GM23338 (cell line): ENCODE measurements at regions not wholly inside any gene's neighbourhood (a gene's known extent, or its start where the extent isn't known, plus 50 kb on each side); places are given as distances from the start of the nearest gene placed in this dataset.

Experiments used
- ATAC-seq: fragments of 200-7000 bp; cut with Tn5 transposase; 3 replicates; pipeline ENCODE4 v1.9.1; 2020
- DNase-seq: peaks from one replicate; pipeline ENCODE4 v3.0.0-alpha.2; 2015; ENCODE audit warnings: low spot score
- H2AFZ ChIP-seq: fragments of 200-600 bp; sonication (generic); 2 replicates; pipeline ENCODE4 v1.8.0; 2016; ENCODE audit warnings: antibody characterized with exemption, mild to moderate bottlenecking, moderate library complexity
- H3F3A ChIP-seq: fragments of 200-600 bp; sonication (generic); replicated peaks from 2 replicates; pipeline ENCODE4 v1.8.0; 2017; ENCODE audit warnings: antibody characterized with exemption, mixed run types, low read depth
- H3K27ac ChIP-seq: fragments of 200-600 bp; sonication (generic); 2 replicates; pipeline ENCODE4 v1.6.1; 2016; ENCODE audit warnings: low read depth
- H3K27me3 ChIP-seq: fragments of 200-600 bp; sonication (generic); 2 replicates; pipeline ENCODE4 v1.8.0; 2016; ENCODE audit warnings: mild to moderate bottlenecking, mixed run types, moderate library complexity; ENCODE audit not compliant: insufficient read depth
- H3K36me3 ChIP-seq: fragments of 200-600 bp; sonication (generic); 2 replicates; pipeline ENCODE4 v1.8.0; 2016; ENCODE audit warnings: mild to moderate bottlenecking; ENCODE audit not compliant: insufficient read depth
- H3K4me1 ChIP-seq: fragments of 200-600 bp; sonication (generic); 2 replicates; pipeline ENCODE4 v1.8.0; 2016; ENCODE audit warnings: mild to moderate bottlenecking, moderate library complexity; ENCODE audit not compliant: insufficient read depth
- H3K4me2 ChIP-seq: fragments of 200-600 bp; sonication (generic); 2 replicates; pipeline ENCODE4 v1.7.1; 2017; ENCODE audit warnings: mixed run types
- H3K4me3 ChIP-seq: fragments of 200-600 bp; sonication (generic); 2 replicates; pipeline ENCODE4 v1.6.1; 2016; ENCODE audit warnings: mixed run types
- H3K79me2 ChIP-seq: fragments of 200-600 bp; sonication (generic); replicated peaks from 2 replicates; pipeline ENCODE4 v1.8.0; 2017; ENCODE audit warnings: mild to moderate bottlenecking; ENCODE audit not compliant: insufficient read depth
- H3K9me2 ChIP-seq: fragments of 200-600 bp; sonication (generic); 2 replicates; pipeline ENCODE4 v1.8.0; 2017; ENCODE audit not compliant: insufficient read depth
- H4K20me1 ChIP-seq: fragments of 200-600 bp; sonication (generic); replicated peaks from 2 replicates; pipeline ENCODE4 v1.8.0; 2017; ENCODE audit warnings: mild to moderate bottlenecking; ENCODE audit not compliant: insufficient read depth
- H3K27ac Mint-ChIP-seq: 2 replicates; pipeline ENCODE4 v1.8.0; 2020; ENCODE audit warnings: inconsistent platforms, mild to moderate bottlenecking, moderate library complexity, mixed read lengths
- H3K27me3 Mint-ChIP-seq: 3 replicates; pipeline ENCODE4 v1.8.0; 2022; ENCODE audit warnings: low read depth, mild to moderate bottlenecking, moderate library complexity, mixed read lengths, inconsistent platforms; ENCODE audit not compliant: insufficient read depth, poor library complexity
- H3K36me3 Mint-ChIP-seq: 3 replicates; pipeline ENCODE4 v1.8.0; 2021; ENCODE audit warnings: low read depth, mild to moderate bottlenecking, inconsistent platforms, moderate library complexity, mixed read lengths
- H3K4me1 Mint-ChIP-seq: 3 replicates; pipeline ENCODE4 v1.8.0; 2020; ENCODE audit warnings: mild to moderate bottlenecking, inconsistent platforms, mixed read lengths
- H3K4me3 Mint-ChIP-seq: 3 replicates; pipeline ENCODE4 v1.8.0; 2021; ENCODE audit warnings: moderate library complexity, mild to moderate bottlenecking, inconsistent platforms, mixed read lengths
- H3K9me3 Mint-ChIP-seq: 3 replicates; pipeline ENCODE4 v1.8.0; 2020; ENCODE audit warnings: moderate library complexity, mild to moderate bottlenecking, inconsistent platforms, mixed read lengths
- CREB1 ChIP-seq: fragments of 250-450 bp; sonication (Bioruptor Pico); IDR thresholded peaks from 2 replicates; pipeline ENCODE4 v1.5.0; 2020; ENCODE audit warnings: low read depth, mild to moderate bottlenecking, moderate library complexity
- ETS1 ChIP-seq: IDR thresholded peaks from 2 replicates; pipeline ENCODE4 v1.6.1; 2016; ENCODE audit warnings: antibody characterized with exemption
- EZH2 ChIP-seq: fragments of 200-600 bp; sonication (generic); IDR thresholded peaks from one replicate; pipeline ENCODE4 v1.8.0; 2017; ENCODE audit warnings: antibody characterized with exemption, mild to moderate bottlenecking, low read depth; ENCODE audit not compliant: unreplicated experiment
- EZH2phosphoT487 ChIP-seq: fragments of 200-600 bp; sonication (generic); IDR thresholded peaks from one replicate; pipeline ENCODE4 v1.8.1; 2018; ENCODE audit warnings: antibody characterized with exemption; ENCODE audit not compliant: unreplicated experiment
- JUNB ChIP-seq: IDR thresholded peaks from one replicate; pipeline ENCODE4 v1.6.1; 2016; ENCODE audit warnings: antibody characterized with exemption; ENCODE audit not compliant: unreplicated experiment
- NANOG ChIP-seq: IDR thresholded peaks from 2 replicates; pipeline ENCODE4 v1.6.1; 2016; ENCODE audit warnings: antibody characterized with exemption, borderline replicate concordance
- POLR2AphosphoS5 ChIP-seq: IDR thresholded peaks from 2 replicates; pipeline ENCODE4 v1.6.1; 2016; ENCODE audit warnings: antibody characterized with exemption, low read depth
- STAT1 ChIP-seq: IDR thresholded peaks from one replicate; pipeline ENCODE4 v1.6.1; 2016; ENCODE audit warnings: antibody characterized with exemption; ENCODE audit not compliant: unreplicated experiment
- ZNF114 ChIP-seq: fragments of 250-450 bp; sonication (Bioruptor Pico); IDR thresholded peaks from 2 replicates; pipeline ENCODE4 v1.5.0; 2020; ENCODE audit warnings: mild to moderate bottlenecking, moderate library complexity
- ZNF331 ChIP-seq: fragments of 250-450 bp; sonication (Bioruptor Pico); IDR thresholded peaks from 2 replicates; pipeline ENCODE4 v1.5.0; 2020; ENCODE audit warnings: low read depth, mild to moderate bottlenecking, moderate library complexity
- ZNF462 ChIP-seq: fragments of 250-450 bp; sonication (Bioruptor Pico); IDR thresholded peaks from 2 replicates; pipeline ENCODE4 v1.5.0; 2020; ENCODE audit warnings: mild to moderate bottlenecking, moderate library complexity
- TF ChIP-seq, protein P1 (sequence below), 2 experiments: fragments of 200-600 bp in 1 of 2; sonication (generic) in 1 of 2; conservative IDR thresholded peaks; 2 replicates each; pipeline versions ENCODE4 v1.5.1 to v1.6.1; 2016 to 2017; ENCODE audit warnings: antibody characterized with exemption in 2 of 2, low read depth in 2 of 2, mild to moderate bottlenecking in 2 of 2, moderate library complexity in 1 of 2

GRCh38 chr1:218494449-218494852 lies 149.3 kb downstream of the TGFB2 start:
- Mint-ChIP-seq H3K4me1 (peaks cover 32% of the 10 kb centered on the region), H3K9me3 (no peaks in the 10 kb centered on the region; the same call in 2 of the 3 replicates), H3K27me3 (peaks cover 1% of the 10 kb centered on the region), H3K36me3 (no peaks in the 10 kb centered on the region), H3K27ac (peak overlapping the region; percentile 76; the same call in 1 of the 2 replicates), H3K4me3 (no peak overlapping the region)
- DNase-seq (peak; percentile 78), ATAC-seq (peak; percentile 99)
- Histone ChIP-seq H3K4me2 (peak overlapping the region; percentile 12; the same call in 1 of the 2 replicates), H3K79me2 (no peaks in the 10 kb centered on the region), H3K4me1 (peaks cover 11% of the 10 kb centered on the region), H3K27ac (peak overlapping the region; percentile 40; the same call in 1 of the 2 replicates), H3K36me3 (no peaks in the 10 kb centered on the region), H4K20me1 (no peaks in the 10 kb centered on the region), H3F3A (no peaks in the 10 kb centered on the region), H3K4me3 (no peak overlapping the region), H2AFZ (no peak overlapping the region), H3K9me2 (peaks cover 9% of the 10 kb centered on the region; the same call in 1 of the 2 replicates), H3K27me3 (no peaks in the 10 kb centered on the region)
- peak; percentile 93 for TF ChIP-seq ZNF462 (CRISPR knock-in tag)
- no peak for TF ChIP-seq JUNB
- TF ChIP-seq NANOG, result 0 out of 2 replicates have a peak, but pooled peaks have one; percentile 32
- TF ChIP-seq ETS1, result no peak

DNA sequence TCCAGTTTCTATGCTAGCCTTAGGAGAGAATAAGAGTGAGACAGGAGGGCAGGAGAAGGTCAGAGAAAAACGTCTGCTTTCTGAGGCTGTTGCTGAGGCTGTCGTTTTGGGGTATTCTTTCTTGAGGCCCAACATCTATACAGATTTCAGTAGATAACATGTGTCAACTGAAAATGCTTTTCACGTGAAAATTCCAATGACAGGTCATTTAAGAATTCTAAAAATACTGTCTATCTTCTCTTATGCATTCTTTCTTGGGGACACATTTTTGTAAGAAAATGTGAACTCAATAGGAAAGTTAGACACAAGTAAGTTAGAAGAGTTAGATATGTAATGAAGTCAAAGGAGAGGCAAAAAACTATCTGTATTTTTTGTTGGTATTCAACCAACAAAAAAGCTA lies 150.8 kb downstream of the TGFB2 start:
- Mint-ChIP-seq H3K4me3 (no peak overlapping the region), H3K27ac (no peak overlapping the region), H3K9me3 (no peaks in the 10 kb centered on the region; the same call in 2 of the 3 replicates), H3K4me1 (peaks cover 26% of the 10 kb centered on the region), H3K27me3 (peaks cover 5% of the 10 kb centered on the region), H3K36me3 (no peaks in the 10 kb centered on the region)
- H3K4me1 ChIP-seq, result peaks cover 9% of the 10 kb centered on the region
- ATAC-seq (no peak), DNase-seq (no peak)
- H3K27me3 ChIP-seq, result no peaks in the 10 kb centered on the region
- H3K4me3 ChIP-seq, result no peak overlapping the region
- H2AFZ ChIP-seq, result no peak overlapping the region
- peaks cover 9% of the 10 kb centered on the region; the same call in 1 of the 2 replicates for H3K9me2 ChIP-seq
- H3K79me2 ChIP-seq, result no peaks in the 10 kb centered on the region
- H3K27ac ChIP-seq, result no peak overlapping the region
- H3K4me2 ChIP-seq, result no peak overlapping the region
- no peaks in the 10 kb centered on the region for H3K36me3 ChIP-seq
- no peaks in the 10 kb centered on the region for H4K20me1 ChIP-seq
- H3F3A ChIP-seq, result no peaks in the 10 kb centered on the region
- TF ChIP-seq JUNB, result no peak
- TF ChIP-seq ZNF331 (CRISPR knock-in tag), result no peak
- TF ChIP-seq ETS1, result no peak
- TF ChIP-seq, protein P1, sequence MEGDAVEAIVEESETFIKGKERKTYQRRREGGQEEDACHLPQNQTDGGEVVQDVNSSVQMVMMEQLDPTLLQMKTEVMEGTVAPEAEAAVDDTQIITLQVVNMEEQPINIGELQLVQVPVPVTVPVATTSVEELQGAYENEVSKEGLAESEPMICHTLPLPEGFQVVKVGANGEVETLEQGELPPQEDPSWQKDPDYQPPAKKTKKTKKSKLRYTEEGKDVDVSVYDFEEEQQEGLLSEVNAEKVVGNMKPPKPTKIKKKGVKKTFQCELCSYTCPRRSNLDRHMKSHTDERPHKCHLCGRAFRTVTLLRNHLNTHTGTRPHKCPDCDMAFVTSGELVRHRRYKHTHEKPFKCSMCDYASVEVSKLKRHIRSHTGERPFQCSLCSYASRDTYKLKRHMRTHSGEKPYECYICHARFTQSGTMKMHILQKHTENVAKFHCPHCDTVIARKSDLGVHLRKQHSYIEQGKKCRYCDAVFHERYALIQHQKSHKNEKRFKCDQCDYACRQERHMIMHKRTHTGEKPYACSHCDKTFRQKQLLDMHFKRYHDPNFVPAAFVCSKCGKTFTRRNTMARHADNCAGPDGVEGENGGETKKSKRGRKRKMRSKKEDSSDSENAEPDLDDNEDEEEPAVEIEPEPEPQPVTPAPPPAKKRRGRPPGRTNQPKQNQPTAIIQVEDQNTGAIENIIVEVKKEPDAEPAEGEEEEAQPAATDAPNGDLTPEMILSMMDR (conservative IDR thresholded peaks at IDR 0.05; ENCODE audit: low read depth in 2 of 2), result no peak
- no peak for TF ChIP-seq STAT1
- TF ChIP-seq EZH2phosphoT487, result no peak
- TF ChIP-seq NANOG, result no peak
- no peak for TF ChIP-seq ZNF114 (CRISPR knock-in tag)
- TF ChIP-seq EZH2, result no peak
- TF ChIP-seq CREB1 (CRISPR knock-in tag), result no peak
- TF ChIP-seq POLR2AphosphoS5, result no peak
